H9 (cell line): ENCODE measurements at regions not wholly inside any gene's neighbourhood (a gene's known extent, or its start where the extent isn't known, plus 50 kb on each side); places are given as distances from the start of the nearest gene placed in this dataset.

Experiments used
- DNase-seq: peaks from one replicate; pipeline ENCODE4 v3.0.0-alpha.2; 2017
- H2AFZ ChIP-seq: one replicate; pipeline ENCODE4 v1.6.1; 2013; ENCODE audit warnings: mild to moderate bottlenecking, low read length, control low read depth, moderate library complexity
- H2AK5ac ChIP-seq: 2 replicates; pipeline ENCODE4 v1.6.1; 2013; ENCODE audit warnings: low read length, control low read depth, mixed read lengths; ENCODE audit not compliant: insufficient read length
- H2BK120ac ChIP-seq: one replicate; pipeline ENCODE4 v1.6.1; 2013; ENCODE audit warnings: low read depth, mild to moderate bottlenecking, low read length, control low read depth, inconsistent platforms; ENCODE audit not compliant: poor library complexity, severe bottlenecking
- H2BK12ac ChIP-seq: 2 replicates; pipeline ENCODE4 v1.6.1; 2013; ENCODE audit warnings: low read length, control low read depth, mixed read lengths, low read depth; ENCODE audit not compliant: insufficient read length
- H2BK15ac ChIP-seq: 2 replicates; pipeline ENCODE4 v1.6.1; 2013; ENCODE audit warnings: low read depth, low read length, control low read depth
- H2BK20ac ChIP-seq: one replicate; pipeline ENCODE4 v1.6.1; 2013; ENCODE audit warnings: low read depth, mild to moderate bottlenecking, low read length, control low read depth, inconsistent platforms; ENCODE audit not compliant: poor library complexity, severe bottlenecking
- H2BK5ac ChIP-seq: 2 replicates; pipeline ENCODE4 v1.6.1; 2013; ENCODE audit warnings: low read length, control low read depth, mixed read lengths; ENCODE audit not compliant: insufficient read length
- H3K14ac ChIP-seq: 2 replicates; pipeline ENCODE4 v1.6.1; 2013; ENCODE audit warnings: low read length, control low read depth; ENCODE audit not compliant: insufficient read depth
- H3K18ac ChIP-seq: 2 replicates; pipeline ENCODE4 v1.6.1; 2013; ENCODE audit warnings: low read depth, mild to moderate bottlenecking, mixed read lengths, low read length, control low read depth; ENCODE audit not compliant: insufficient read length
- H3K23ac ChIP-seq: 2 replicates; pipeline ENCODE4 v1.6.1; 2013; ENCODE audit warnings: low read length, control low read depth, mixed read lengths, low read depth; ENCODE audit not compliant: insufficient read length
- H3K23me2 ChIP-seq: 2 replicates; pipeline ENCODE4 v1.6.1; 2013; ENCODE audit warnings: low read depth, mild to moderate bottlenecking, mixed read lengths, low read length, control low read depth; ENCODE audit not compliant: insufficient read length, poor library complexity, severe bottlenecking
- H3K27ac ChIP-seq: 2 replicates; pipeline ENCODE4 v1.5.1; 2013; ENCODE audit warnings: low read length, control low read depth, mixed read lengths, low read depth; ENCODE audit not compliant: insufficient read length
- H3K27me3 ChIP-seq: 2 replicates; pipeline ENCODE4 v1.6.1; 2013; ENCODE audit warnings: low read length, control low read depth, inconsistent platforms; ENCODE audit not compliant: insufficient read depth
- H3K4ac ChIP-seq: 2 replicates; pipeline ENCODE4 v1.6.1; 2013; ENCODE audit warnings: low read depth, mild to moderate bottlenecking, control low read depth, inconsistent platforms, low read length, moderate library complexity
- H3K4me1 ChIP-seq: 2 replicates; pipeline ENCODE4 v1.6.1; 2013; ENCODE audit warnings: low read length, control low read depth, inconsistent platforms; ENCODE audit not compliant: insufficient read depth
- H3K4me2 ChIP-seq: 2 replicates; pipeline ENCODE4 v1.6.1; 2013; ENCODE audit warnings: low read length, control low read depth, mixed read lengths; ENCODE audit not compliant: insufficient read length, insufficient read depth
- H3K56ac ChIP-seq: 2 replicates; pipeline ENCODE4 v1.6.1; 2013; ENCODE audit warnings: low read depth, mild to moderate bottlenecking, mixed read lengths, low read length, control low read depth; ENCODE audit not compliant: insufficient read length
- H3K79me1 ChIP-seq: 2 replicates; pipeline ENCODE4 v1.6.1; 2013; ENCODE audit warnings: low read depth, mild to moderate bottlenecking, moderate library complexity, low read length, control low read depth, inconsistent platforms; ENCODE audit not compliant: insufficient read depth, poor library complexity, severe bottlenecking
- H3K79me2 ChIP-seq: 2 replicates; pipeline ENCODE4 v1.6.1; 2013; ENCODE audit warnings: low read length, control low read depth, inconsistent platforms; ENCODE audit not compliant: insufficient read depth
- H3K9ac ChIP-seq: 2 replicates; pipeline ENCODE4 v1.6.1; 2013; ENCODE audit warnings: low read length, control low read depth, mixed read lengths; ENCODE audit not compliant: insufficient read length; ENCODE audit errors: extremely low read depth
- H3K9me3 ChIP-seq: one replicate; pipeline ENCODE4 v1.6.1; 2013; ENCODE audit warnings: low read depth, low read length, inconsistent platforms; ENCODE audit not compliant: control insufficient read depth
- H3T11ph ChIP-seq: one replicate; pipeline ENCODE4 v1.6.1; 2013; ENCODE audit warnings: mild to moderate bottlenecking, low read length, control low read depth, inconsistent platforms
- H4K20me1 ChIP-seq: one replicate; pipeline ENCODE4 v1.6.1; 2013; ENCODE audit not compliant: control insufficient read depth, insufficient read length, insufficient read depth
- H4K5ac ChIP-seq: 2 replicates; pipeline ENCODE4 v1.6.1; 2013; ENCODE audit warnings: low read depth, mild to moderate bottlenecking, mixed read lengths, low read length, control low read depth; ENCODE audit not compliant: insufficient read length
- H4K8ac ChIP-seq: replicated peaks from 2 replicates; pipeline ENCODE4 v1.6.1; 2013; ENCODE audit warnings: low read length, control low read depth, mixed read lengths, low read depth; ENCODE audit not compliant: insufficient read length
- H4K91ac ChIP-seq: 2 replicates; pipeline ENCODE4 v1.6.1; 2013; ENCODE audit warnings: low read depth, mild to moderate bottlenecking, moderate library complexity, mixed read lengths, low read length, control low read depth; ENCODE audit not compliant: insufficient read length
- H3K27ac Mint-ChIP-seq, 3 experiments: 2 replicates in 2 of 3; 3 replicates in 1 of 3; pipeline ENCODE4 v1.8.0; 2020 to 2021; ENCODE audit warnings: mixed read lengths in 3 of 3, mild to moderate bottlenecking in 1 of 3, moderate library complexity in 1 of 3
- H3K27me3 Mint-ChIP-seq: 2 replicates; pipeline ENCODE4 v1.8.0; 2021; ENCODE audit warnings: low read depth, mild to moderate bottlenecking, moderate library complexity, mixed read lengths
- H3K36me3 Mint-ChIP-seq, 3 experiments: 2 replicates in 2 of 3; 3 replicates in 1 of 3; pipeline ENCODE4 v1.8.0; 2020 to 2021; ENCODE audit warnings: low read depth in 3 of 3, mixed read lengths in 3 of 3; ENCODE audit not compliant: insufficient read depth in 1 of 3
- H3K4me1 Mint-ChIP-seq, 2 experiments: 2 replicates each; pipeline ENCODE4 v1.8.0; 2020; ENCODE audit warnings: mixed read lengths in 2 of 2
- H3K4me3 Mint-ChIP-seq, 2 experiments: 2 replicates in 1 of 2; 3 replicates in 1 of 2; pipeline ENCODE4 v1.8.0; 2020 to 2021; ENCODE audit warnings: mild to moderate bottlenecking in 2 of 2, mixed read lengths in 2 of 2, moderate library complexity in 1 of 2
- H3K9me3 Mint-ChIP-seq, 2 experiments: 2 replicates in 1 of 2; 3 replicates in 1 of 2; pipeline ENCODE4 v1.8.0; 2020; ENCODE audit warnings: mild to moderate bottlenecking in 2 of 2, mixed read lengths in 2 of 2, moderate library complexity in 1 of 2
- CTCF ChIP-seq: fragments of 200-600 bp; sonication (generic); conservative IDR thresholded peaks from 3 replicates; pipeline ENCODE4 v1.8.0; 2021; ENCODE audit warnings: antibody characterized with exemption, mild to moderate bottlenecking
- WGBS: extraction: QIAGEN DNeasy Blood & Tissue Kit; methylation state at CpG from one replicate; pipeline ENCODE4 v1.1.7; 2013; ENCODE audit warnings: missing lambda C conversion rate, low lambda C conversion rate, mixed read lengths; ENCODE audit not compliant: insufficient read length; ENCODE audit errors: extremely low coverage; 5-methylcytosine and 5-hydroxymethylcytosine counted together

GRCh38 chr1:4485878-4486277, 168.5 kb upstream of the AJAP1 start:
- Histone ChIP-seq H2AFZ (no peak overlapping the region), H3K23ac (no peak overlapping the region), H3K27ac (no peak overlapping the region), H4K8ac (no peak overlapping the region), H3K4me2 (no peak overlapping the region), H3K4me1 (no peaks in the 10 kb centered on the region; the same call in 1 of the 2 replicates), H4K91ac (no peak overlapping the region), H2AK5ac (no peak overlapping the region), H3K18ac (no peak overlapping the region), H3K9me3 (no peaks in the 10 kb centered on the region), H2BK12ac (no peak overlapping the region), H3K27me3 (no peaks in the 10 kb centered on the region), H3K14ac (no peak overlapping the region), H3K79me2 (no peaks in the 10 kb centered on the region), H3K9ac (no peak overlapping the region), H2BK120ac (no peak overlapping the region), H3K4ac (no peak overlapping the region), H3K56ac (no peak overlapping the region), H4K20me1 (no peaks in the 10 kb centered on the region), H2BK20ac (no peak overlapping the region), H4K5ac (no peak overlapping the region), H2BK5ac (no peak overlapping the region), H2BK15ac (no peak overlapping the region), H3K79me1 (no peaks in the 10 kb centered on the region), H3T11ph (no peak overlapping the region), H3K23me2 (no peaks in the 10 kb centered on the region)
- H3K36me3 Mint-ChIP-seq = no peaks in the 10 kb centered on the region; a peak in 1 of 7 replicates
- peaks cover 11% of the 10 kb centered on the region for H3K27me3 Mint-ChIP-seq
- no peak overlapping the region for H3K27ac Mint-ChIP-seq
- H3K4me1 Mint-ChIP-seq = peaks cover 5 to 7% of the 10 kb centered on the region in 2 experiments; a peak in 3 of 4 replicates
- H3K4me3 Mint-ChIP-seq = no peak overlapping the region
- no peaks in the 10 kb centered on the region; a peak in 1 of 5 replicates for H3K9me3 Mint-ChIP-seq
- DNase-seq = no peak
- no peak for TF ChIP-seq CTCF
- no CpG with 5 or more reads among the region's 5 CpGs for WGBS
